A549 (cell line): ENCODE measurements at regions not wholly inside any gene's neighbourhood (a gene's known extent, or its start where the extent isn't known, plus 50 kb on each side); places are given as distances from the start of the nearest gene placed in this dataset.

ENCODE experiments used
- ATAC-seq, 2 experiments: fragments of 200-7000 bp in 1 of 2; fragments of >200 bp in 1 of 2; cut with Nextera tagmentation in 1 of 2; cut with Tn5 transposase in 1 of 2; 3 replicates each; pipeline versions ENCODE4 v1.8.0 to v1.9.1; 2018 to 2020; ENCODE audit warnings: mild to moderate bottlenecking in 1 of 2, moderate library complexity in 1 of 2
- CTCF ChIA-PET: fragments of 300-600 bp; sonication (Branson Sonifier 250); formaldehyde crosslinking; extraction: SDS; loops from one replicate; lab custom pipeline; 2021; ENCODE audit warnings: antibody characterized with exemption, inconsistent platforms; lab: Yijun Ruan, JAX
- POLR2A ChIA-PET: fragments of 350-600 bp; formaldehyde crosslinking; extraction: SDS; loops from one replicate; lab custom pipeline; 2021; ENCODE audit warnings: antibody characterized with exemption, inconsistent platforms; lab: Yijun Ruan, JAX
- DNase-seq, 2 experiments: peaks; one replicate each; pipeline versions ENCODE4 v3.0.0 to v3.0.0-alpha.2; 2011 to 2016; ENCODE audit warnings: low read depth in 1 of 2, low spot score in 1 of 2
- FAIRE-seq: peaks from 2 replicates; lab custom pipeline; 2011; peaks lifted over from hg19 to GRCh38; lab: Jason Lieb, UNC
- H3K27ac ChIP-seq, 2 experiments: fragments of >200 bp; sonication (Bioruptor Twin); formaldehyde crosslinking; 3 replicates each; pipeline ENCODE4 v1.5.1; 2016 to 2017
- H3K4me1 ChIP-seq: fragments of >200 bp; sonication (Bioruptor Twin); formaldehyde crosslinking; 3 replicates; pipeline ENCODE4 v1.6.1; 2016
- H3K4me2 ChIP-seq: fragments of >200 bp; sonication (Bioruptor Twin); formaldehyde crosslinking; 3 replicates; pipeline ENCODE4 v1.6.1; 2016
- H3K4me3 ChIP-seq: fragments of >200 bp; sonication (Bioruptor Twin); formaldehyde crosslinking; 3 replicates; pipeline ENCODE4 v1.5.1; 2016
- H3K9me3 ChIP-seq: fragments of >200 bp; sonication (Bioruptor Twin); formaldehyde crosslinking; 3 replicates; pipeline ENCODE4 v1.6.1; 2016
- BCL3 ChIP-seq: fragments of >200 bp; sonication (Bioruptor Twin); formaldehyde crosslinking; IDR thresholded peaks from 3 replicates; pipeline ENCODE4 v1.6.1; 2016
- CTCF ChIP-seq: fragments of >200 bp; sonication (Bioruptor Twin); formaldehyde crosslinking; IDR thresholded peaks from 3 replicates; pipeline ENCODE4 v1.5.1; 2016
- E2F6 ChIP-seq: IDR thresholded peaks from 2 replicates; pipeline ENCODE4 v1.6.1; 2012; ENCODE audit warnings: low read depth, borderline replicate concordance
- ELK1 ChIP-seq: fragments of 150-350 bp; IDR thresholded peaks from 2 replicates; pipeline ENCODE4 v1.6.1; 2014; ENCODE audit warnings: low read depth, mild to moderate bottlenecking, low read length
- FOSB ChIP-seq: fragments of 250-450 bp; sonication (Bioruptor Pico); IDR thresholded peaks from 2 replicates; pipeline ENCODE4 v1.5.0; 2020; ENCODE audit warnings: mild to moderate bottlenecking, moderate library complexity
- FOSL2 ChIP-seq, 2 experiments: fragments of 450-650 bp in 1 of 2; fragments of >200 bp in 1 of 2; sonication (Bioruptor Twin) in 1 of 2; formaldehyde crosslinking; IDR thresholded peaks; 2 replicates each; pipeline versions ENCODE4 v1.5.0 to v1.6.1; 2016 to 2020; ENCODE audit warnings: mild to moderate bottlenecking in 1 of 2, moderate library complexity in 1 of 2
- FOXS1 ChIP-seq: fragments of 250-450 bp; sonication (Bioruptor Pico); IDR thresholded peaks from 2 replicates; pipeline ENCODE4 v1.5.0; 2020; ENCODE audit warnings: mild to moderate bottlenecking, moderate library complexity
- HMGXB4 ChIP-seq: fragments of 250-450 bp; sonication (Bioruptor Pico); IDR thresholded peaks from 2 replicates; pipeline ENCODE4 v1.5.0; 2021; ENCODE audit warnings: mild to moderate bottlenecking, moderate library complexity, borderline replicate concordance
- HOXA7 ChIP-seq: fragments of 250-450 bp; sonication (Bioruptor Pico); IDR thresholded peaks from 2 replicates; pipeline ENCODE4 v1.5.0; 2020; ENCODE audit warnings: mild to moderate bottlenecking, moderate library complexity
- HOXB13 ChIP-seq: fragments of 250-450 bp; sonication (Bioruptor Pico); IDR thresholded peaks from 2 replicates; pipeline ENCODE4 v1.5.0; 2020; ENCODE audit warnings: low read depth, mild to moderate bottlenecking, moderate library complexity
- KDM1A ChIP-seq: fragments of 200-600 bp; sonication (generic); IDR thresholded peaks from 2 replicates; pipeline ENCODE4 v1.6.1; 2016; ENCODE audit warnings: low read depth, mild to moderate bottlenecking
- MAZ ChIP-seq: fragments of 150-350 bp; IDR thresholded peaks from 2 replicates; pipeline ENCODE4 v1.6.1; 2014; ENCODE audit warnings: antibody characterized with exemption, low read depth, low read length, borderline replicate concordance
- MYC ChIP-seq: IDR thresholded peaks from 2 replicates; pipeline ENCODE4 v1.6.1; 2012; ENCODE audit warnings: mild to moderate bottlenecking, inconsistent platforms, low read length, improper control_type of control experiment, borderline replicate concordance
- PHF8 ChIP-seq: fragments of 200-600 bp; sonication (generic); IDR thresholded peaks from 2 replicates; pipeline ENCODE4 v1.6.1; 2016; ENCODE audit warnings: low read depth, mild to moderate bottlenecking, antibody characterized with exemption, moderate library complexity, borderline replicate concordance
- RCOR1 ChIP-seq: fragments of 150-350 bp; IDR thresholded peaks from 2 replicates; pipeline ENCODE4 v1.6.1; 2014; ENCODE audit warnings: antibody characterized with exemption, low read length, low read depth
- REST ChIP-seq: fragments of 200-600 bp; sonication (generic); IDR thresholded peaks from 2 replicates; pipeline ENCODE4 v1.6.1; 2016; ENCODE audit warnings: antibody characterized with exemption, mild to moderate bottlenecking, moderate library complexity
- RFX5 ChIP-seq: fragments of 450-650 bp; IDR thresholded peaks from 2 replicates; pipeline ENCODE4 v1.7.1; 2014; ENCODE audit warnings: antibody characterized with exemption, mild to moderate bottlenecking, moderate library complexity
- RNF2 ChIP-seq: fragments of 200-600 bp; sonication (generic); IDR thresholded peaks from 2 replicates; pipeline ENCODE4 v1.6.1; 2016; ENCODE audit warnings: low read depth, mild to moderate bottlenecking, antibody characterized with exemption, moderate library complexity, borderline replicate concordance
- SREBF2 ChIP-seq: fragments of 450-650 bp; IDR thresholded peaks from 2 replicates; pipeline ENCODE4 v1.6.1; 2014; ENCODE audit warnings: mild to moderate bottlenecking, moderate library complexity
- WGBS: methylation state at CpG from one replicate; pipeline ENCODE4 v1.1.6; 2017; ENCODE audit errors: missing lambda C conversion rate; 5-methylcytosine and 5-hydroxymethylcytosine counted together

- TF ChIP-seq REST (no peak), HOXB13 (no peak), RCOR1 (no peak), FOSB (CRISPR knock-in tag) (no peak)
Observed at GRCh38 chr20:56808117-56808725, 179.1 kb downstream of the TFAP2C start (continued).

- Histone ChIP-seq H3K4me1 (no peaks in the 10 kb centered on the region; the same call in 2 of the 3 replicates), H3K9me3 (no peaks in the 10 kb centered on the region), H3K27ac (peak overlapping the region in 1 of 2 experiments; percentile 13; a peak in 3 of 6 replicates), H3K4me2 (no peak overlapping the region), H3K4me3 (no peak overlapping the region)
- CTCF ChIA-PET, result interaction anchor here (0.9 to 1.3 kb wide), 3 partner anchors 9 to 179 kb away, joined by 3 to 4 read pairs (median 3); no protein-coding TSS in a partner anchor
- 93% methylated on average over 7 of the region's 8 CpGs for WGBS
- DNase-seq (no peak), FAIRE-seq (no peak), ATAC-seq (no peak)
- POLR2A ChIA-PET, result no interaction called here
- TF ChIP-seq PHF8 (no peak), RNF2 (no peak), SREBF2 (no peak), FOXS1 (CRISPR knock-in tag) (no peak), RCOR1 (no peak)
Observed at GRCh38 chr20:56808732-56809131, 179.6 kb downstream of the TFAP2C start.

GRCh38 chr20:56809668-56810067 lies 180.6 kb downstream of the TFAP2C start:
- no peak overlapping the region for H3K4me2 ChIP-seq
- no peak for ATAC-seq
- H3K9me3 ChIP-seq, result no peaks in the 10 kb centered on the region
- FAIRE-seq, result no peak
- CTCF ChIA-PET, result no interaction called here
- POLR2A ChIA-PET, result no interaction called here
- DNase-seq, result no peak
- WGBS, result 90% methylated on average over 12 of the region's 12 CpGs
- no peak overlapping the region for H3K27ac ChIP-seq
- H3K4me1 ChIP-seq, result no peaks in the 10 kb centered on the region; the same call in 2 of the 3 replicates
- TF ChIP-seq RFX5 (no peak), PHF8 (no peak), E2F6 (no peak), BCL3 (no peak), HOXA7 (CRISPR knock-in tag) (no peak), KDM1A (no peak), ELK1 (no peak), MAZ (no peak), FOSL2 (IDR thresholded peaks at IDR 0.05) (no peak), FOSL2 (CRISPR knock-in tag; IDR thresholded peaks at IDR 0.05) (no peak), CTCF (no peak), HMGXB4 (CRISPR knock-in tag) (no peak), RNF2 (no peak), MYC (no peak)
- TF ChIP-seq, all 56 proteins: peak for 0
- H3K4me3 ChIP-seq, result no peak overlapping the region
